Mesenchymal stem cell (in vitro differentiated cells and primary cell): ENCODE measurements at regions not wholly inside any gene's neighbourhood (a gene's known extent, or its start where the extent isn't known, plus 50 kb on each side); places are given as distances from the start of the nearest gene placed in this dataset.

Experiments
- DNase-seq: peaks from one replicate; pipeline ENCODE4 v3.0.0-alpha.2; 2013
- H2AFZ ChIP-seq: one replicate; pipeline ENCODE4 v1.6.1; 2013; ENCODE audit warnings: low read depth, mild to moderate bottlenecking, control low read depth, inconsistent platforms, low read length, moderate library complexity
- H2AK5ac ChIP-seq: 2 replicates; pipeline ENCODE4 v1.6.1; 2013; ENCODE audit warnings: low read length, moderate library complexity, mild to moderate bottlenecking, inconsistent platforms; ENCODE audit not compliant: severe bottlenecking
- H2BK120ac ChIP-seq: one replicate; pipeline ENCODE4 v1.6.1; 2013; ENCODE audit warnings: low read depth, mild to moderate bottlenecking, inconsistent platforms, low read length, moderate library complexity
- H2BK12ac ChIP-seq, 2 experiments: one replicate each; pipeline ENCODE4 v1.6.1; 2013; ENCODE audit warnings: inconsistent platforms in 2 of 2, low read length in 2 of 2, mild to moderate bottlenecking in 2 of 2, moderate library complexity in 2 of 2, control low read depth in 1 of 2
- H2BK15ac ChIP-seq: one replicate; pipeline ENCODE4 v1.6.1; 2013; ENCODE audit warnings: mild to moderate bottlenecking, low read depth, inconsistent platforms; ENCODE audit not compliant: poor library complexity, severe bottlenecking
- H2BK5ac ChIP-seq: 2 replicates; pipeline ENCODE4 v1.6.1; 2013; ENCODE audit warnings: low read depth, mild to moderate bottlenecking, low read length, control low read depth, inconsistent platforms; ENCODE audit not compliant: poor library complexity, severe bottlenecking
- H3K14ac ChIP-seq, 2 experiments: one replicate each; pipeline ENCODE4 v1.6.1; 2013; ENCODE audit warnings: inconsistent platforms in 2 of 2, low read length in 2 of 2, control low read depth in 1 of 2, mild to moderate bottlenecking in 1 of 2, moderate library complexity in 1 of 2
- H3K18ac ChIP-seq, 2 experiments: one replicate each; pipeline ENCODE4 v1.6.1; 2013; ENCODE audit warnings: inconsistent platforms in 2 of 2, low read length in 2 of 2, control low read depth in 1 of 2, low read depth in 1 of 2, mild to moderate bottlenecking in 1 of 2
- H3K23ac ChIP-seq, 2 experiments: one replicate each; pipeline ENCODE4 v1.6.1; 2013; ENCODE audit warnings: inconsistent platforms in 2 of 2, low read length in 2 of 2, mild to moderate bottlenecking in 2 of 2, moderate library complexity in 2 of 2, control low read depth in 1 of 2
- H3K27ac ChIP-seq: 2 replicates; pipeline ENCODE4 v1.5.1; 2013; ENCODE audit warnings: mild to moderate bottlenecking, moderate library complexity, low read length, control low read depth, inconsistent platforms; ENCODE audit not compliant: poor library complexity, severe bottlenecking
- H3K27me3 ChIP-seq, 2 experiments: 2 replicates each; pipeline versions ENCODE4 v1.6.1 to v1.7.0; 2013; ENCODE audit warnings: low read length in 2 of 2, mild to moderate bottlenecking in 2 of 2, moderate library complexity in 2 of 2, control low read depth in 1 of 2, inconsistent platforms in 1 of 2; ENCODE audit not compliant: control insufficient read depth in 1 of 2, insufficient read depth in 1 of 2
- H3K36me3 ChIP-seq, 2 experiments: 2 replicates each; pipeline versions ENCODE4 v1.6.1 to v1.7.0; 2013; ENCODE audit warnings: low read length in 2 of 2, control low read depth in 1 of 2, inconsistent platforms in 1 of 2, low read depth in 1 of 2, mild to moderate bottlenecking in 1 of 2; ENCODE audit not compliant: insufficient read depth in 2 of 2, control insufficient read depth in 1 of 2
- H3K4ac ChIP-seq, 2 experiments: one replicate each; pipeline ENCODE4 v1.6.1; 2013; ENCODE audit warnings: inconsistent platforms in 2 of 2, low read length in 2 of 2, mild to moderate bottlenecking in 2 of 2, moderate library complexity in 2 of 2, control low read depth in 1 of 2, low read depth in 1 of 2
- H3K4me1 ChIP-seq: 2 replicates; pipeline ENCODE4 v1.6.1; 2013; ENCODE audit warnings: low read depth, low read length, control low read depth; ENCODE audit not compliant: control insufficient read depth, insufficient read depth
- H3K4me2 ChIP-seq: 2 replicates; pipeline ENCODE4 v1.6.1; 2013; ENCODE audit warnings: low read length, mild to moderate bottlenecking, inconsistent platforms; ENCODE audit not compliant: poor library complexity, severe bottlenecking
- H3K4me3 ChIP-seq, 2 experiments: 2 replicates each; pipeline versions ENCODE4 v1.5.1 to v1.7.0; 2013; ENCODE audit warnings: low read length in 2 of 2, mild to moderate bottlenecking in 2 of 2, control low read depth in 1 of 2, low read depth in 1 of 2; ENCODE audit not compliant: insufficient read depth in 1 of 2
- H3K79me1 ChIP-seq: replicated peaks from 2 replicates; pipeline ENCODE4 v1.6.1; 2013; ENCODE audit warnings: mild to moderate bottlenecking, control low read depth, low read length, inconsistent platforms; ENCODE audit not compliant: poor library complexity, severe bottlenecking
- H3K9ac ChIP-seq: 2 replicates; pipeline ENCODE4 v1.7.0; 2013; ENCODE audit warnings: mild to moderate bottlenecking, low read length, moderate library complexity
- H3K9me3 ChIP-seq: 2 replicates; pipeline ENCODE4 v1.7.0; 2013; ENCODE audit warnings: mild to moderate bottlenecking, low read length; ENCODE audit not compliant: control insufficient read depth
- H4K8ac ChIP-seq: one replicate; pipeline ENCODE4 v1.6.1; 2013; ENCODE audit warnings: inconsistent platforms, mild to moderate bottlenecking, low read length, moderate library complexity
- H4K91ac ChIP-seq: one replicate; pipeline ENCODE4 v1.6.1; 2013; ENCODE audit warnings: mild to moderate bottlenecking, low read length, inconsistent platforms
- WGBS: methylation state at CpG from one replicate; pipeline ENCODE4 v1.1.7; 2013; ENCODE audit warnings: mixed read lengths; 5-methylcytosine and 5-hydroxymethylcytosine counted together

DNA sequence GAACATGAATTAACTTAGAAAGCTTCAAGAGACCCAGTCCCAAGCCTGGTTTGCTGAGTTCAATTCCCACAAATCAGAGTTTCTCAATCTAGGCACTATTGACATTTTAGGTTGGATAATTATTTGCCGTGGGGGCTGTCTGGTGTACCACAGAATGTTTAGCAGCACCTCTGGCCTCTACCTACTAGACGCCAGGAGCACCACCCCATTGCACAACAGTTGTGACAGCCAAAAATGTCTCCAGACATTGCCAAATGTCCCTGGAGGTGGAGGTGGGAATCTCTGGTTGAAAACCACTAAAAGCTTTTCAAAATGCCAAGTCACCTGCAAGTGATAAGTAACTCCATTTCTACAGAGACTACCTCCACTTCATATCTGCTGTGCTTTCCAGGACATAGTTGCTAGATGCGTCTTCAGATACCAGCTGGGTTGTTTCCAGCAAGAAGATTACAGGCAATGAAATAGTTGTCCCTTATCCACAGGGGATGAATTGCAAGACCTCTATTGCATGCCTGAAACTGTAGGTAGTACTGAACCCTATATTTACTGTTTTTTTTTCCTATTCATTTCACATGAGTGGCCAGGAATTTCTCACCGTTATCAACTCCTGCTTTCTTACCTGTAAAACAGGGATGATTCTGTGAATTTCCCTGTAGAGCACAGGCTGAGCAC lies 554.3 kb downstream of the ZEB2 start:
- DNase-seq = no peak
- no peak overlapping the region for H3K27ac ChIP-seq
- H3K4me3 ChIP-seq = no peak overlapping the region
- H2BK12ac ChIP-seq = no peak overlapping the region
- H3K4ac ChIP-seq = no peak overlapping the region
- no peak overlapping the region for H4K8ac ChIP-seq
- H4K91ac ChIP-seq = no peak overlapping the region
- no peak overlapping the region for H3K14ac ChIP-seq
- no peak overlapping the region for H3K9ac ChIP-seq
- WGBS = 98% methylated on average over 4 of the region's 4 CpGs
- no peak overlapping the region for H3K23ac ChIP-seq
- H3K18ac ChIP-seq = no peak overlapping the region
- no peaks in the 10 kb centered on the region for H3K9me3 ChIP-seq
- H2AK5ac ChIP-seq = no peak overlapping the region
- no peak overlapping the region for H2BK15ac ChIP-seq
- no peaks in the 10 kb centered on the region for H3K36me3 ChIP-seq
- H3K27me3 ChIP-seq = no peaks in the 10 kb centered on the region
- no peaks in the 10 kb centered on the region for H3K4me1 ChIP-seq
- no peaks in the 10 kb centered on the region for H3K79me1 ChIP-seq
- no peak overlapping the region for H2BK120ac ChIP-seq
- no peak overlapping the region for H2AFZ ChIP-seq
- H2BK5ac ChIP-seq = no peak overlapping the region
- no peak overlapping the region for H3K4me2 ChIP-seq

DNA sequence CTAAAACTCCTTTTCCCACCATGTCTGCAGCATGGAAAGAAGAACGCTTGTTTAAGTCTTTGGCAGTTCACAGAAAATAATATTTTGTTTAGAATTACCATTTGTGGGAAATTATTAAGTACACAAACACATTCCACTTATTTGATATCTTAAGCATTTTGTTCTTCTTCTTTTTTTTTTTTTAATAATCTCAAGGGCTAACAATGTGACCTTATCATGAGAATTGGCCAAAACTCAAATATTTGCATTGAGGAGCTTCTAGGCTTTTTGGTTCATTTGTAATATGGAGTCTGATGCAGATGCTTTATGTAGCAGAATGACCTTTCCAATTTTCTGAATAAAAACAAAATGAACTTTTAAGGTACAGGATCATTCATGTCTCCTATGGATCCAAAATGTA lies 555.0 kb downstream of the ZEB2 start:
- no peak for DNase-seq
- H3K9me3 ChIP-seq = no peaks in the 10 kb centered on the region
- H2BK15ac ChIP-seq = no peak overlapping the region
- no peak overlapping the region for H3K4me2 ChIP-seq
- no peak overlapping the region for H3K27ac ChIP-seq
- no peak overlapping the region for H3K18ac ChIP-seq
- no peak overlapping the region for H3K4me3 ChIP-seq
- H2AK5ac ChIP-seq = no peak overlapping the region
- no peak overlapping the region for H3K23ac ChIP-seq
- no peak overlapping the region for H2BK120ac ChIP-seq
- no peak overlapping the region for H3K9ac ChIP-seq
- no peak overlapping the region for H2AFZ ChIP-seq
- no peaks in the 10 kb centered on the region for H3K36me3 ChIP-seq
- WGBS = no CpG with 5 or more reads among the region's 1 CpG
- H3K27me3 ChIP-seq = no peaks in the 10 kb centered on the region
- H3K4me1 ChIP-seq = no peaks in the 10 kb centered on the region
- H2BK12ac ChIP-seq = no peak overlapping the region
- H2BK5ac ChIP-seq = no peak overlapping the region
- no peak overlapping the region for H3K4ac ChIP-seq
- H3K79me1 ChIP-seq = no peaks in the 10 kb centered on the region
- no peak overlapping the region for H3K14ac ChIP-seq
- H4K91ac ChIP-seq = no peak overlapping the region
- H4K8ac ChIP-seq = no peak overlapping the region

DNA sequence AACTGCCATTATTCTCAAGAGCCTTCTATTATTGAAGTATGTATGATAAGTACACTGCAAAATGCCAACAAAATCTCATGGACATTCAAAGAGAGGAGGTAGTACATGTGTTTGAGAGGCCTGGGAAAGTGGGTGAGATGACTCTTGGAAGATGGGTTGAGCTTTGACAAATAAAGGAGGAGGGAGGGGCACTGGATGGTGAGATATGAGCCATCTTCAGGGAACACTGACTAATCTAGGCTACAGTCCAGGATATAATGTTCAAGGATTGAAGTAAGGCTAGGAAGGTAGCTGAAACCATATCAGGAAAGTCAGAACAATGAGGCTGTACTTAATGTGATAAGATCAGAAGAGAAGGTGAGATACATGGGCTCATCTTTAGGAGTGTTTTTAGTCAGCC lies 559.7 kb downstream of the ZEB2 start:
- Histone ChIP-seq H3K18ac (no peak overlapping the region), H2AFZ (no peak overlapping the region), H2BK120ac (no peak overlapping the region), H3K4me3 (no peak overlapping the region), H3K4me1 (peaks cover 2% of the 10 kb centered on the region), H2AK5ac (no peak overlapping the region), H2BK12ac (no peak overlapping the region), H2BK5ac (no peak overlapping the region), H3K9ac (no peak overlapping the region), H3K14ac (no peak overlapping the region), H3K79me1 (no peaks in the 10 kb centered on the region), H3K27ac (no peak overlapping the region), H3K4ac (no peak overlapping the region), H3K4me2 (no peak overlapping the region), H4K91ac (no peak overlapping the region), H3K27me3 (no peaks in the 10 kb centered on the region), H3K23ac (no peak overlapping the region), H3K9me3 (no peaks in the 10 kb centered on the region), H4K8ac (no peak overlapping the region), H3K36me3 (no peaks in the 10 kb centered on the region), H2BK15ac (no peak overlapping the region)
- DNase-seq = no peak

DNA sequence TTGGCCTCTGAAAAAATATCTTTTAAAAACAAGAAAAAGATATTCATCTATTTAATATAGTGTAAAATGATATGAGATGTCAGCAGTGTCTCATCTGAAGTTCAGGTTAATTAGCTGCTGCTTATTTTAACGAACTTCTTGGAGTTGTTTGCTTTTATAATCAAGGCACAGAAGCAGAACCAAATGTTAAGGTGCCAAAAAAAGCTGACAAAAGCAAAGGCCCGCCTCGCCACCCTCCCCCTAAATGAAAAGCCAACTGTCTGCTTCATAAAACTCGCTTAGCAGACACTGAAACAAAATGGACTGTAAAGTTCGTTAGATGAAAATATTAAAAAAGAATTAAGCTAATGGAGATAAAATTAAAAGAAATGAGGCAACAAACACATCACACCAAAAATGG lies 562.6 kb downstream of the ZEB2 start:
- Histone ChIP-seq H3K79me1 (no peaks in the 10 kb centered on the region), H3K4me1 (peaks cover 2% of the 10 kb centered on the region), H4K8ac (no peak overlapping the region), H3K14ac (no peak overlapping the region), H2BK12ac (no peak overlapping the region), H3K27ac (no peak overlapping the region), H2BK5ac (no peak overlapping the region), H2AK5ac (no peak overlapping the region), H3K23ac (no peak overlapping the region), H3K4ac (no peak overlapping the region), H2BK15ac (no peak overlapping the region), H3K9ac (no peak overlapping the region), H3K36me3 (no peaks in the 10 kb centered on the region), H4K91ac (no peak overlapping the region), H3K4me2 (no peak overlapping the region), H2AFZ (no peak overlapping the region), H3K9me3 (no peaks in the 10 kb centered on the region), H3K18ac (no peak overlapping the region), H2BK120ac (no peak overlapping the region), H3K27me3 (no peaks in the 10 kb centered on the region), H3K4me3 (no peak overlapping the region)
- 88% methylated on average over 3 of the region's 5 CpGs for WGBS
- no peak for DNase-seq
